NCI-H510A treated with DMSO at 0.1 percent for 48 hours (cell line): ENCODE measurements at regions not wholly inside any gene's neighbourhood (a gene's known extent, or its start where the extent isn't known, plus 50 kb on each side); places are given as distances from the start of the nearest gene placed in this dataset.

Experiments used
- DNase-seq: peaks from one replicate; lab custom pipeline; 2025; lab: John Stamatoyannopoulos, UW

DNA sequence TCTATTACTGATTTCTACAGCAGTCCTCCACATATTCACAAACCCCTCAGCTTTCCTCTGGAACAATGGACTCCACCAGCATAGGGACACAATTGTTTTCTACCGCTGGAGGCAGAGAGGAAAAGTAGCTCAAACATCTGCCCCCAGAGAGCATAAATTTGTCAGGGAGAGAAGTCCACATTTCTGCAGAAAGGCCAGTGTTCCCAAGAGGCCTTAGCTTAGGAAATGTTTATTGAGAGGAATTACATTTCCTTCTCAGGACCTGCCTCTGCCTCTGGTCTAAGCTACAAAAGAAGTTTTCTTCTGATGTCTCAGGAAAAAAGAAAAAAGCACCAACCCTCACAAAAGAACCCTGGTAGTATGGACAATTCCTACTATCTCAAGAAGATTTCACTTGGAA, 217.8 kb upstream of the BMP4 start:
- DNase-seq = no peak

DNA sequence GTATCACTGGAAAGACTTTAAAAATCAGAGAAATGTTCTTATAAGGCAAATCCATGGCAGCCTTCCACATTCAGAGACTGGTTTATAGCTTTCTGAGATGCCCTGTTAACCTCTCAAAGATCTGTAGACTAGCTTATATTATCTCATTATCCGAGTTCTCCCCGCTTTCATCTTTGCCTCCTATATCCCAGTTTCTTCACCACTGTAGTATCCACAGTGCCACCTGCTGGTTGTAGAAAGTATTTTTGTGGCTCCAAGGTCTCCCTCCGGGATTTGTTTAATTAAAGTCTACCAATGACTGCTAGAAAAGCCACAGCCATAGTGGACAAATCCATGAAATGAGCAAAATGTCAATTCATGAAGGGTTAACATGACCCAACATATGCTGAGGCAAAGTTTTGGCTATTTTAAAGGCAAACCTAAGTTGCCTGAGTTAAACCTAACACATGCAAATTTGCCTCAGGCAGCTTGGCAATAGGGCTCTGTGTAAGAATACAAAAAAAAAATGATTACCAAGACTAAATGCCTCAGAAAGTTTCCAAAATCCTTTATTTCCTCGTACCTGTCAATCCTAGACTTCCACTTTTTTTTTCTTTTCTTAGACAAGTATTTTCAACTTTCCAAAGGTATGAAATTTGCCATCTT, 218.8 kb upstream of the BMP4 start:
- peak; percentile 38 for DNase-seq

GRCh38 chr14:54177019-54177418, 219.8 kb upstream of the CDKN3 start:
- DNase-seq = no peak

GRCh38 chr14:54177641-54178621, 218.9 kb upstream of the CDKN3 start:
- no peak for DNase-seq

DNA sequence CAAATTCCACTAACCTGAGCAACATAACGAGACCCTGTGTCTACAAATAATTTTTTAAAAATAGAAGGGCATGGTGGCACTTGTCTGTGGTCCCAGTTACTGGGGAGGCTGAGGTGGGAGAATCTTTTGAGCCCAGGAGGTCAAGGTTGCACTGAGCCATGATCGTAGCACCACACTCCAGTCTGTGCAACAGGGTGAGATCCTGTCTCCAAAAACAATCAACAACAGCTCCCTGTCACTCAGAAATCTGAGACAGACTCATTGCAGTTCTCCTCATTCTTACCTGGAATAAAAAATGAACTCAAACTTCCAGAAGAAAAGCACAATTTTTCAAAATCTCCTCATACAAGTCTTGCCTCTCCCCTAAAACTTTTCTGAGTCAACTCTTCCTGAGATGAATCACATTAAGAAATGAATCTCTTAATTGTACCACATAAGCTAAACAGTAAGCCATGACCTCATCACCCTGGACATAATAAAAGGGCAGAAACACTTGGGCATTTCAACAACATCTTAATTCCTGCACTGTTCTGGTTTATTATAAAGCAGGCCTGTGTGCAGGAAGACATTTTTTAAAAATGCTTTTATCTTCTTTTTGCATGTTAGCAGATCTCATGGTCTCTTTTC, 214.3 kb upstream of the CDKN3 start:
- no peak for DNase-seq

DNA sequence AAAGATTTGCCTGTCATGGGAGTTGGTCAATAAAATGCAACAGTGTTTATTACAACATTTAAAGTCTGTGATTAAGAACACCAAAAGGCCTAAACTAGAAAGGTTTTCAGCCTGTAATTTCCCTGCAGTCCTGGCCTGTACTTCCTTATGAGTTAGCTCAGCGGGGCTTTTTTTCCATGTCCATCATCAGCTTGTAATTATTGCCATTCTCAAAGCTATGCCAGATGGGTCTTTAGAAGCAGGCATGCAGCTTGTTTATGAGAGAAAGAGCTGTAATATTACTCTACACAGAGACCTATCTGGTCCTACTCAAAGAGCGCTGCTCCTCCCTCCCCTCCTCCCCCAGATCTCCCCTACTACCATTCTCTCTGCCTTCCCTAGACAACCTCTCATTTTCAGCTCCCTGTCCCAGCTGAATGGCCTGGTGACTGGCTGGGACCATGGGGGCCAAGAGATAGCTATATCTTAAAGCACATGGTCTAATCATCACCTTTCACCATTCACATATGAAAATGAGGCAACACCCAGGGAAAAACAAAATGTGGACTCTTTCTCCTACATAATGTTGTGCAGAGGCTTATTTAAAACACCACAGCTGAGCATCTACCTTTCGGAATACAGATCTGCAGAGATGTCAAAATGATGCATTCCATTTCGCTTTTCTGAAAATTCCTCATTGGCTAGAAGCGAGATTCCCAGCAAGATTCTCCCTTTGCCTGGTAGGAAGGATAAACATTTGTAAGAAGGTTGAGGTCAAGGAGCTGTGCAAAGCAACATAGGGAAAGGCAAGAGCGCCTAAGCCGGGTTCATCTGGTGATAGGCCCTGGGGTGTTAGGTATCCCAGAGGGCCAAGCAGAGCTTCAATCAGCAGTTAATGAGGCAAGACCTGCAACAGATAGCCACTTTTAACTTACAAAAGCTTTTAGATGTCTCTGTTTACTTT, 209.7 kb upstream of the CDKN3 start:
- DNase-seq = no peak

GRCh38 chr14:54188064-54188666, 208.6 kb upstream of the CDKN3 start:
- DNase-seq = no peak

- no peak for DNase-seq
These were observed 207.5 kb upstream of the CDKN3 start for GRCh38 chr14:54189333-54189732.

DNA sequence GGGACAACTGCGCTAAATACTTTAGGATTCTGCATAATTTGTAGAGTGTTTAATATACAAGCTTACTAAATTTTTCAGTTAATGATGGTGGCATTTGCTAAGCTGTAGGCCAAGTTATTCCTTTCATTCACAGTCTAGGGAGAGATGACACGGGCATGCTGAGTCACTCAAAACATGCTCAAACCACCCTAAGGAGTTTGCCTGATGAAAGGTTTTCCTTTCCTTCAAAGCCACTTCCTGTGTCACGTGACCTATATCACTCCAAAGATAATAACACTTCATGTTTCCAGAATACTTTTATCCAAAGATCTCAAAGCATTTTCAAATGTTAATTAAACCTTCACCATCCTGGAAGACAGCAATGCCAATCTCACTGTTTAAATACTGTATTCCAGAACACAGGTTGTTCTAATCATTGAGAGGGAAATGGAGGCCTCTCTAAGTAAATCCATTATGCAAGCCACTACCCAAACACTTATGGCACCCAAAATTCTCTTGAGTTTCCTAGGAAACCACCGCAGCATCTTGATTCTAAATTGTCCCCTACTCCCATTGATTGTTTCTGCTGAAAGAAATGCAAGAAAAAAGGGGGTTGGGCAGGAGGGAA, 207.0 kb upstream of the CDKN3 start:
- DNase-seq = no peak

DNA sequence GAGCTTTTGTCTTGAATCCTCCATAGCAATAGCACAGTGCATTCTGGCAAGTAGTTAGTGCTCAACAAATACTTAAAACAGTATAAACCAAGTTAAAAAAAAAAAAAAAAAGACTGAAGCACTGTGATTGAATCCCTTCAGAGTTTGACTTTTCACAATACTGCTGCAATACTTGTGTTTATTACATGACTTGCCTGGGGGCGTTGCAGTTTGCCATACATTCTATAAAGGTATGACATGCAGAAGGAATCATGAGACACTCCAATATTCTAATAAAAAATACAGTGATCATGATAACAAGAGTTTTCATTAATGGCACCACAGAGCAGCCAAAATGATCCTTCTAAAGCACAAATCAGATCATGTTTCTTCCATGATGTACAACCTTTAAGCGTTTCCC, 205.0 kb upstream of the CDKN3 start:
- no peak for DNase-seq

DNA sequence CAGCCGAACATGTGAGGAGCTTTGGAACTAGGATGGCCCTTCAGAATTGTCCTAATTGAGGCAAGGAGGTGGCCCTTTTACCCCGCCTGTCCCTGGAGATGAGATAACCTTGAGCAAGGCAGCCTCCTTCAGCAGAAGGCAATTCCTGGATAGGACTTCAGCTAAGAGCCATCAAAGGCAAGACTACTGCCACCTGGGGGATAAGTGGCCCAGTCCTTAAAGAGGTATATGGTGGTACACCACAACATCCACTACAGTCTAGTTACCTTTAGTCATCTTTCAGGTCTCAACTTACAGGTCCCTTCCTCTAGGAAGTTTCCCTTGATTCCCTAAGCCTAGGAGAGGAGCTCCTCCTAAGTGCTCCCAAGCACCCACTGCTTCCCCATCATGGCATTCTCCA, 204.2 kb upstream of the CDKN3 start:
- no peak for DNase-seq

- no peak for DNase-seq
These were observed 202.9 kb upstream of the CDKN3 start for GRCh38 chr14:54193871-54194270.

DNA sequence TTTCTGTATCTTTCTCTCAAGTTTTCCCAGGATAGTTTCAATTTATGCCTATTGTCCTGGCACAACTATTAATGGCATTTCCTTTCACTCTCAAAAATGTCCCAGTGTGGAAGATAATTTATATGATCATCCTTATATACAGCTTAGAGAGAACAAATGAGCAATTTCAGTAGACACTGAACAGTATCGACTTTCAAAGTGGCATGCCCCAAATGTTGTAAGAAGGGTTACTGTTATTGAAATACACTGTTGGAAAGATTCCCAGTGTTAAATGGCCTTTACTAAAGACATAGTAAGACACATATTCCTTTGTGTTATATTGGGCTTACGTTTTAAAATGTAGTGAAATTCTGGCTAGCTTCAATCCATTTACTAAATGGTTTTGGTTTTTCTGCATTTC, 202.3 kb upstream of the CDKN3 start:
- DNase-seq = no peak

DNA sequence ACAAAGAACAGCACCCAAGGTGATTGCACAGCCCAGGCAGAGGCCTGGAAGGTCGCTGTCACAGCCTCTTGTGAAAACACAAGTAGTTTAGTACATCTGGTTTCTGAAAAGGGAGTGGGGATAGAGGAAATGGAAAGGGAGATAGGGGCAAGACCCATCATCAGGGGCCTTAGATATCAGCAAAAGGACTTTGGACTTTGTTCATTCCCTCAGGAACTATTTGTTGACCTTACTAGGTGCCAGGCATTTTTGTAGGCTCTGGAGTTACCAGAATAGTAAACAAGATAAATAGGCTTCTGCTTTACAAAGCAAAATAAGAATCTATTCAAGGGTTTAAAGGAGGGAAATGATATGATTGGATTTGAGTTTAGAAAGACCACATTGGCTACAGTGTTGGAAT, 199.4 kb upstream of the CDKN3 start:
- DNase-seq = no peak

GRCh38 chr14:54200726-54201125, 196.1 kb upstream of the CDKN3 start:
- no peak for DNase-seq

DNA sequence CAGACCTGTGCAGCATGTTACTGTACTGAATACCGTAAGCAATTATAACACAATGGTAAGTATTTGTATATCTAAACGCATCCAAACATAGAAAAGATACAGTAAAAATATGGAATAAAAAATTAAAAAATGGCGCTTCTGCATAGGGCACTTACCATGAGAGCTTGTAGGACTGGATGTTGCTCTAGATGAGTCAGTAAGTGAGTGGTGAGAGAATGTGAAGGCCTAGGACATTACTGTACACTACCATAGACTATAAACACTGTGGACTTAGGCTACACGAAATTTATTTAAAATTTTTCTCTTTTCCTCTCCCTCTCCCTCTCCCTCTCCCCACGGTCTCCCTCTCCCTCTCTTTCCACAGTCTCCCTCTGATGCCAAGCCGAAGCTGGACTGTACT, 194.5 kb upstream of the CDKN3 start:
- DNase-seq = no peak

DNA sequence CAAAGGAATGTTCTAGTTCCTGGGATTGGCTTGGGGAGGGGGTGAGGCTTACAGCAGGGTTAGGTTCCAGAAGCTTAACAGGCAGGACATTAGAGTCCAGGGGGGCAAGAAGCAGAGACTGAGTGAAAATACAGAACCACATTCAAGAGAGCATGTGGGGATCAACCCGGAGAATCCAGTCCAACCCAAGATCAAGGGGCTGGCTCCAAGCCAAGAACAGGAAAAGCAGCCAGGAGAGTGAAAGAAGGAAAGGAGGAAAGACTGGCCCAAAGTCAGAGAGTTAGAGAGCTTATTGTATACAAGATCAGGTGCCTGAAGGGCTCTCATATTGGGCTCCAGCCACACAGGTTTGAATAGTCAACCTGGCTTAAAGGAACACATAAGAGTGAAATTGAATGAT, 190.3 kb upstream of the CDKN3 start:
- no peak for DNase-seq

DNA sequence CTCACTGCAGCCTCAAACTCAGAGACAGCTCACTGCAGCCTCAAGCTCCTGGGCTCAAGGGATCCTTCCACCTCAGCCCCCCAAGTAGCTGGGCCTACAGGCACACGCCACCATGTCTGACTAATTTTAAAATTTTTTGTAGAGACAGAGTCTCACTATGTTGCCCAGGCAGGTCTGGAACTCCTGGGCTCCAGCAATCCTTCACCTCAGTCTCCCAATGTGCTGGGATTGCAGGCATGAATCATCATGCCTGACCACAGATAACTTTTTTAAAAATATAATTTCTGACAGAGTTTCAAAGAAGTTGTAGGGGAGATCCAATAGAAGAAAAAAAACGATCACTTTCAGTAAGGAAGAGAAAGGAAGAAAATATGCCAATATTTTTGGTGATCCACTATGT, 189.7 kb upstream of the CDKN3 start:
- no peak for DNase-seq

GRCh38 chr14:54207476-54208462, 189.0 kb upstream of the CDKN3 start:
- DNase-seq = no peak

GRCh38 chr14:54208751-54209150, 188.1 kb upstream of the CDKN3 start:
- no peak for DNase-seq
